ENCODE measurements at regions not wholly inside any gene's neighbourhood (a gene's known extent, or its start where the extent isn't known, plus 50 kb on each side); places are given as distances from the start of the nearest gene placed in this dataset.
A peak's percentile ranks its signal among the peaks of the same experiment; 100 is the strongest.

GRCh38 chr10:36946598-36946997 is 178.8 kb upstream of the ANKRD30A start:
- Histone ChIP-seq H3K36me3 (no peaks in the 10 kb centered on the region), H3K4me3 (no peak overlapping the region), H3K27me3 (no peaks in the 10 kb centered on the region), H3K9me3 (no peaks in the 10 kb centered on the region), H3K4me1 (no peaks in the 10 kb centered on the region), H3K27ac (no peak overlapping the region)
- DNase-seq: no peak
- TF ChIP-seq CTCF (IDR thresholded peaks at IDR 0.05): no peak
- TF ChIP-seq POLR2A (IDR thresholded peaks at IDR 0.05): no peak

DNA sequence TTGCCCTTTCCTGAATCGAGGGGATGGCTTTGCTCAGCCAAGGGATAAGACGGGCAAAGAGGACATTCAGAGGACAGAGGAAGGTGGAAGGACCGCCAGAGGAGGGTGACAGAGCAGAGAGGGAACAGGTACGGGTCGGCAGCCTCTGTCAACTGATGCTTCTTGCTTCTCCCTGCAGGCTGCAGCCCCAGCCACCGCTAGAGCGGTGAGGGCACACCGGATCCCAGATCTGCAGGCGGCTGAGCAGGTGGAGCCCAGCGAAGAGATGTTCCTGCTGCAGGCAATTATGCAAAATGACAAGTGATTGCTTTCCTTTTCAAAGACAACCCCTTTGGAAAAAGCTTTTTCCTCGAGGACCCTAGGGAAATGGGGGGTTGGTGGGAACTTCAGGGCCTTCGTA is 181.9 kb upstream of the ANKRD30A start:
- no peaks in the 10 kb centered on the region for H3K9me3 ChIP-seq
- H3K36me3 ChIP-seq: no peaks in the 10 kb centered on the region
- no peaks in the 10 kb centered on the region for H3K27me3 ChIP-seq
- no peak overlapping the region for H3K27ac ChIP-seq
- TF ChIP-seq POLR2A (IDR thresholded peaks at IDR 0.05): no peak
- no peak for TF ChIP-seq CTCF (IDR thresholded peaks at IDR 0.05)
- DNase-seq: no peak
- no peak overlapping the region for H3K4me3 ChIP-seq
- no peaks in the 10 kb centered on the region for H3K4me1 ChIP-seq

- DNase-seq: no peak
- TF ChIP-seq CTCF (IDR thresholded peaks at IDR 0.05): no peak
- no peak for TF ChIP-seq POLR2A (IDR thresholded peaks at IDR 0.05)
- no peak overlapping the region for H3K27ac ChIP-seq
- no peaks in the 10 kb centered on the region for H3K36me3 ChIP-seq
- no peaks in the 10 kb centered on the region for H3K4me1 ChIP-seq
- no peak overlapping the region for H3K4me3 ChIP-seq
- H3K9me3 ChIP-seq: no peaks in the 10 kb centered on the region
- no peaks in the 10 kb centered on the region for H3K27me3 ChIP-seq
Observed at GRCh38 chr10:36942616-36943015, 182.8 kb upstream of the ANKRD30A start.

- no peak for DNase-seq
- Histone ChIP-seq H3K4me1 (no peaks in the 10 kb centered on the region), H3K27ac (no peak overlapping the region), H3K36me3 (no peaks in the 10 kb centered on the region), H3K27me3 (no peaks in the 10 kb centered on the region), H3K4me3 (no peak overlapping the region), H3K9me3 (no peaks in the 10 kb centered on the region)
- no peak for TF ChIP-seq CTCF (IDR thresholded peaks at IDR 0.05)
- no peak for TF ChIP-seq POLR2A (IDR thresholded peaks at IDR 0.05)
Observed at GRCh38 chr10:36903040-36903439, 222.4 kb upstream of the ANKRD30A start.

DNA sequence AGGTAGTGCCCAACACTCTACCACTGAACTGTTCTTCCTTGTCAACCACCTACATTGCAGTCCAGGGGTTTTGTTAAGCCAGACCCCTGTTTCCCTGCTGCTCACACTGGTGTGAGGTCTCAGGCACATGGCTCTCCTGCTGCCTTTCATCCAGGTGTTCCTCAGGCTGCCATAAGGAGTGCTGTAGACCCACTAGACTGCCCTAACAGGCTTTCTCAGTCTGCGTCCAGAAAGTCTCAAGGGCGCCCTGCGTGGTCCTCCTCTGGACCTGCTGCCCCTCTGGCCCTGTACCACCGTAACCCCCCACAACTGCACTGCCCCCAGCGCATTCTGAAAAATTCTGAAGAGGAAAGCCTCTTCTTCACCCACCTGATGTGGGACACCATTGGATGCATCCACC is 225.7 kb upstream of the ANKRD30A start:
- DNase-seq: no peak
- H3K27ac ChIP-seq: no peak overlapping the region
- H3K27me3 ChIP-seq: no peaks in the 10 kb centered on the region
- no peaks in the 10 kb centered on the region for H3K36me3 ChIP-seq
- H3K9me3 ChIP-seq: no peaks in the 10 kb centered on the region
- H3K4me1 ChIP-seq: no peaks in the 10 kb centered on the region
- TF ChIP-seq CTCF (IDR thresholded peaks at IDR 0.05): no peak
- TF ChIP-seq POLR2A (IDR thresholded peaks at IDR 0.05): no peak
- no peak overlapping the region for H3K4me3 ChIP-seq

- no peak overlapping the region for H3K27ac ChIP-seq
- DNase-seq: peak in 1 of 3 donors; percentile 54
- no peaks in the 10 kb centered on the region for H3K27me3 ChIP-seq
- H3K9me3 ChIP-seq: no peaks in the 10 kb centered on the region
- H3K4me3 ChIP-seq: no peak overlapping the region
- TF ChIP-seq POLR2A (IDR thresholded peaks at IDR 0.05) (no peak), CTCF (IDR thresholded peaks at IDR 0.05) (peak in 1 of 6 experiments; percentile 25)
- no peaks in the 10 kb centered on the region for H3K36me3 ChIP-seq
- no peaks in the 10 kb centered on the region for H3K4me1 ChIP-seq
Observed at GRCh38 chr10:36888925-36889573, 236.3 kb upstream of the ANKRD30A start.

All from Peyer's patch (tissue), 4 donors.